HG02678 (cell line): ENCODE measurements at regions not wholly inside any gene's neighbourhood (a gene's known extent, or its start where the extent isn't known, plus 50 kb on each side); places are given as distances from the start of the nearest gene placed in this dataset.

Experiments
- ATAC-seq: cut with Tn5 transposase; IDR thresholded peaks from one replicate; pipeline ENCODE4 v1.9.1; 2021; ENCODE audit warnings: mild to moderate bottlenecking, moderate library complexity; ENCODE audit not compliant: unreplicated experiment

GRCh38 chr6:84282550-84282949 lies 55.1 kb upstream of the CEP162 start:
- ATAC-seq: no peak

- no peak for ATAC-seq
Observed at GRCh38 chr6:84280639-84281038, 53.2 kb upstream of the CEP162 start.

- no peak for ATAC-seq
Observed at GRCh38 chr6:84280030-84280429, 52.6 kb upstream of the CEP162 start.

- ATAC-seq: no peak
Observed at GRCh38 chr6:84278321-84278998, 51.0 kb upstream of the CEP162 start.
